ENCODE measurements at regions not wholly inside any gene's neighbourhood (a gene's known extent, or its start where the extent isn't known, plus 50 kb on each side); places are given as distances from the start of the nearest gene placed in this dataset.

DNA sequence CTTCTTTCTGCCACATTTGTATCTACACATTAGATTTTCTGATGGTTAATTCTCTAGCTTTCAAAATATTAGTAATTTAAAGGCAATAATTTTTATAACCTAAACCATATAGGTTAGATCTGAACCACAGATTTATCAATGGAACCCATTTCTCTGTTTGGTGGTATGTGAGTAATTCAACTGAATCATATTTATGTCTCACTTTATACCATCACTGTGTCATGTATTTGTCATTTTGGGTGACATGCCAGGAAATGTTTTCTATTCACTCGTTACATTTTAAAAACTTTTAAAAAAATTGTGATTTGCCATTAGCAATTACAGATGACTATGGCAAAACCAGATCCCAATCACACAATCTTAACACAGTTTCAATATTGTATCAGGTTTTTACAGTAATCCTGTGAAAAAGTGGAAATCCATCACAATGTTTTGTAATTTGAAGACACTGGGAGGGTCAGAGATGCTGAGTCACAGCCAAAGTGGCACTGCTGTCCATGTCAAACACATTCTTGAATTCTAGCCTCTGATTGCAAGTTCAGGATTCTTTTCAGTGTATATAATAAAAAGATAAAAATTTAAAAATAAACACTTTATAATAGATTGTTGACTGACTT, 356.0 kb upstream of the RBMS3 start:
- Mint-ChIP-seq H3K27me3 (no peaks in the 10 kb centered on the region), H3K9me3 (no peaks in the 10 kb centered on the region), H3K4me3 (no peak overlapping the region), H3K27ac (ENCODE audit: low read depth) (no peak overlapping the region), H3K4me1 (no peaks in the 10 kb centered on the region), H3K36me3 (ENCODE audit: insufficient read depth) (no peaks in the 10 kb centered on the region)
- ATAC-seq (replicated peaks; ENCODE audit: extremely low read depth, poor library complexity, severe bottlenecking), result no peak
- DNase-seq (ENCODE audit: low spot score in 2 of 2), result no peak

DNA sequence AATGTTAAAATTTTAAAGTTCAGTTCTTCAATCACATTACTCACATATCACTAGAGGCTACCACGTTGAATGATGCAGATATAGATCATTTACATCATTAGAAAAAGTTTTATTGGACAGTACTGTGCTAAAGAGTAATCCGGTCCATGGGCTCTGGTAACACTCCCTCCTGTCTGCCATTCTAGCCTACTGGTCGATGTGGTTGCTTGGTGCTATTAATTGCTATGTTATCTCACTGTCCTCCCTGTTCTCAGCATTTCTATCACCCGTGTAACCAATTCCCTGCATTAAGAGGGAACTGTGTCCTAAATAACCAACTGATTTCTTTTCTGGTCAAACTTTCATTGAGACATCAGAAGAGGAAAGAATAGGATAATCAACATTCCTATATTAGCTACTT, 347.5 kb upstream of the RBMS3 start:
- Mint-ChIP-seq H3K4me1 (no peaks in the 10 kb centered on the region), H3K27ac (ENCODE audit: low read depth) (no peak overlapping the region), H3K4me3 (no peak overlapping the region), H3K27me3 (no peaks in the 10 kb centered on the region), H3K9me3 (no peaks in the 10 kb centered on the region), H3K36me3 (ENCODE audit: insufficient read depth) (no peaks in the 10 kb centered on the region)
- DNase-seq (ENCODE audit: low spot score in 2 of 2), result no peak
- no peak for ATAC-seq (replicated peaks; ENCODE audit: extremely low read depth, poor library complexity, severe bottlenecking)

DNA sequence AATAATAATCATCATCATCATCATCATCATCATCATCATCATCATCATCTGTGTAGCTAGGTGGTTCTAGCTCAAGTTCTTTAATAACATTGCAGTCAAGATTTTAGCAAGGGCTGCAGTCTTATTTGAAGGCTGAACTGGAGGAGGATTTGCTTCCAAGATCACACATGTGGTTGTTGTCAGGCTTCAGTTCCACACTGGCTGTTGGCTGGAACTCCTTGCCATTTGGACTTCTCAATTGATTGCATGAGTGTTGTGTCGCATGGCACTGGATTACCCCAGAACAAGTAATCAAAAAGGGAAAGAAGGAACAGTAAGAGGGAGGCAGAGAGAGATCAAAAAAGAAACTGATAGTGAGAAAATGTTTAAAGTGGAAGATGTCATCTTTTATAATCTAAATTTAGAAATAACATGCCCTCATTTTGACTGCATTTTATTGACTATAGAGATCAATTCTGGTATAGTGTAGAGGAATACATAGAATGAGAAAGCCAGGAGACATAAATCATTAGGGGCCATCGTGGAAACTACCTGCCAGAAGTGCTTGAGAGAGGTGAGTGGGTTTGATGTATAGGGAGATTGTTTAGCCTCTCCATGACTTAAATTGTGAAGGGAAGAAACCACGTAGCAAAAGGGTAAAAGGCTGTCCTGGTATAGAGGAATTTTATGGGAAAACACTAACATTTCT, 346.6 kb upstream of the RBMS3 start:
- DNase-seq (ENCODE audit: low spot score in 2 of 2) (no peak), ATAC-seq (replicated peaks; ENCODE audit: extremely low read depth, poor library complexity, severe bottlenecking) (no peak)
- no peaks in the 10 kb centered on the region for H3K4me1 Mint-ChIP-seq
- H3K9me3 Mint-ChIP-seq, result no peaks in the 10 kb centered on the region
- no peak overlapping the region for H3K4me3 Mint-ChIP-seq
- H3K27ac Mint-ChIP-seq (ENCODE audit: low read depth), result no peak overlapping the region
- H3K36me3 Mint-ChIP-seq (ENCODE audit: insufficient read depth), result no peaks in the 10 kb centered on the region
- H3K27me3 Mint-ChIP-seq, result no peaks in the 10 kb centered on the region

DNA sequence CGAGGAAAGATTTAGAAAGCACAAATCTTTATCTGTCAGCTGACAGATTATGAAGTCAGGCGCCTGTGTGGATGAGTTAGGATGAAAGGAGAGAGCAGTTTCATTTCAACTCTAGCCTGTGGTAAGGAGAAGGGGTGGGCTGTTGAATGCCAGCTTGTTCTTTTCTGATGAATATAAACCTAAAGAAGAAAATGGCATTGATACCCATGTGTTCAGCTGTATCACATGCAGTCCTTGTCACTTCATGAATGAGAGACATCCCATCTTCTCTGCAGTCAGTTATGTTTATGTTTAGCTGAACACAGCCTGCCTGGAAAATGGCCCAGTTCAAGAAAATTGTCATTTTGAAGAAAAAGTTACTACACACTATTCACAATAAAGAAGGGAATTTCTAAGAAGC, 345.7 kb upstream of the RBMS3 start:
- Mint-ChIP-seq H3K36me3 (ENCODE audit: insufficient read depth) (no peaks in the 10 kb centered on the region), H3K4me3 (no peak overlapping the region), H3K4me1 (no peaks in the 10 kb centered on the region), H3K9me3 (no peaks in the 10 kb centered on the region), H3K27ac (ENCODE audit: low read depth) (no peak overlapping the region), H3K27me3 (no peaks in the 10 kb centered on the region)
- DNase-seq (ENCODE audit: low spot score in 2 of 2) (no peak), ATAC-seq (replicated peaks; ENCODE audit: extremely low read depth, poor library complexity, severe bottlenecking) (no peak)

DNA sequence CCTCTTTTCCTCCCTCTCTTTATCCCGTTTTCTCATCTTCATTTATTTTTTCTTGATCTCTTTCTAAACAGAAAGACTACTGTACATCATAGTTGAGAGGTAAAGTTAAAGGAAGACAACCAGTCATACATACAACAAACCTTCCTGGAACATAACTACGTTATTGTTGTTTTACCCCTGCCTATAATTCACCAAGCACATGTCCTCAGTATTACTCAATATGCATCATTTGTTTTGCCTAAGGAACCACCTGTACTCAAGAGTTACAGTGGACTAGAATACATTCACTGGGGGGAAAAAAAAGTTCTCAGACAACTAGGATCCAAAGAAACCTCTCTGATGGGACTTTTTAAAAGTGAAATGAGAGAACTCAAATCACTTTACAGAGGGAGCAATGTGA, 344.7 kb upstream of the RBMS3 start:
- H3K4me3 Mint-ChIP-seq, result no peak overlapping the region
- ATAC-seq (replicated peaks; ENCODE audit: extremely low read depth, poor library complexity, severe bottlenecking) (no peak), DNase-seq (ENCODE audit: low spot score in 2 of 2) (no peak)
- H3K4me1 Mint-ChIP-seq, result no peaks in the 10 kb centered on the region
- no peaks in the 10 kb centered on the region for H3K27me3 Mint-ChIP-seq
- no peaks in the 10 kb centered on the region for H3K9me3 Mint-ChIP-seq
- H3K27ac Mint-ChIP-seq (ENCODE audit: low read depth), result no peak overlapping the region
- H3K36me3 Mint-ChIP-seq (ENCODE audit: insufficient read depth), result no peaks in the 10 kb centered on the region

DNA sequence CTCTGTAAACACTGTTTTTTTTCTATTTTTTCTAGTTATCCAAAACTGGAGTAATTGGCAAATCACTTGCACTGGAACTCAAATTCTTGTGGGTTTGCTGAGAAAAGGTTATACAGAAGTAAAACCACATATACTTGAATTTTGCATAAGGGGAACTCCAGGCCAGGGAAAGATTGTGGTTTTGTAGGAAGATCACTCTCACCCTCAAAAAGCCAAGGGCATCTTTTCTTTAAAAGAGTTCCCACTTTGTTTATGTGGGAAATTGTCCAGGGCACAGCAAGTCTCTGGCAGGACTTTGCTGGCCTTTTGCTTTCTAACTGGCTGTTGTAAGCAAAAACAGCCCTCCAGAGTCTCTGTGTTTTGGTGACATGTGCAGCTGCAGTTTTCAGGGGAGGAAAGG, 340.3 kb upstream of the RBMS3 start:
- DNase-seq (ENCODE audit: low spot score in 2 of 2) (no peak), ATAC-seq (replicated peaks; ENCODE audit: extremely low read depth, poor library complexity, severe bottlenecking) (no peak)
- Mint-ChIP-seq H3K27ac (ENCODE audit: low read depth) (no peak overlapping the region), H3K9me3 (no peaks in the 10 kb centered on the region), H3K27me3 (no peaks in the 10 kb centered on the region), H3K4me3 (no peak overlapping the region), H3K4me1 (no peaks in the 10 kb centered on the region), H3K36me3 (ENCODE audit: insufficient read depth) (no peaks in the 10 kb centered on the region)

DNA sequence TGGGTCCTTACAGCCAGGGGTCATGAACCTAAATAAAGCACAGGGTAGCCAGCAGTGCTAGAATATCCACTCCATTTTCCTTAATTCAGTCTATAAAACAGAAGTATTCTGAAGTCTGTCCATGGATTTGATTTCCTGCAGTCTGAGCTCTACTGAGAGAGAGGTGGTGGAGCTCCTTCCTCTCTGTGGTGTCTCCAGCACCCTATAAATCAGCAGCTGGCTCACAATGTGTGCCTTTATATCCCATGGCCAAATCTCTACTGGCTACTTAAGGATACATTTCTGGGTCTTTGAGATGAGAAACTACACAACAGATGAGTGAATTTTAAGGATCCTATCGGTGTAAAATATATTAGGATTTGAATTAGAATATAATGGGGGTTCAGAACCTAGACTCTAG, 339.9 kb upstream of the RBMS3 start:
- no peaks in the 10 kb centered on the region for H3K27me3 Mint-ChIP-seq
- no peak for ATAC-seq (replicated peaks; ENCODE audit: extremely low read depth, poor library complexity, severe bottlenecking)
- no peak overlapping the region for H3K27ac Mint-ChIP-seq (ENCODE audit: low read depth)
- no peak overlapping the region for H3K4me3 Mint-ChIP-seq
- H3K4me1 Mint-ChIP-seq, result no peaks in the 10 kb centered on the region
- no peaks in the 10 kb centered on the region for H3K9me3 Mint-ChIP-seq
- H3K36me3 Mint-ChIP-seq (ENCODE audit: insufficient read depth), result no peaks in the 10 kb centered on the region
- no peak for DNase-seq (ENCODE audit: low spot score in 2 of 2)

DNA sequence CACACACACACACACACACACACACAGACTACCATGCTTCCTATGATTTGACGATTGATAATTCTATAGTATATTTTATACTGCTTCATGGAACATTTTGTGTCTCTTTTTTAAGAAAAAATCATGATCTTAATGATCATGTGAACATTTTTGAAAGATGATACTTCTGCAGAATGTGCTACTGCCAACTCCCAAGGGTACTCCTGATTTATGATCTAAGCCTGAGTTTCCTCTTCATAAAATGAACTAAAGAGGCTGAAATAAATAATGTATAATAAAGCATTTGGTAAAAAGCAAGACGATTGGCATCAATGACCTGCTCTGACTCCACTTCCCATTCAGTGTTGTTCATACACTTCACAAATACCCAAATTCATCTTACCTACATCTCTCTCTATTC, 333.8 kb upstream of the RBMS3 start:
- no peak for DNase-seq (ENCODE audit: low spot score in 2 of 2)

DNA sequence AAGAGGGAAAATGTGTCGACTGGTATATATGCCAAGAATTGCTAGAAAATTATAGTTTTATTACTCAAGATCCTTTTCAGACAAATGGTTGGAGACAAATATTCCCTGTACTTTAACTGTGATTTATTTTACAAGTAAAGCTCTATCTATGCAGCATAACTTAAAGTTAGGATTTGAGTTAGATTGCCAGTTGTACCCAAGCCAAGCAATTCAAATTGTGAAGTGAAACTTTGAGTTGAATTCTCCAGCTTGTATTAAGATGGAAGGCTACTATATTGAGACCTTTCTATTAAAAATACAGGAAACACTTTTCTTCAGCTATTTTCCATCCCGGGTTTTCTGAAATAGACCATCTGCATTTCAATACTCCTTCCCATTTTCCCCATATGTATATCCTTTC, 333.1 kb upstream of the RBMS3 start:
- Mint-ChIP-seq H3K36me3 (ENCODE audit: insufficient read depth) (no peaks in the 10 kb centered on the region), H3K4me1 (no peaks in the 10 kb centered on the region), H3K4me3 (no peak overlapping the region), H3K27me3 (no peaks in the 10 kb centered on the region), H3K27ac (ENCODE audit: low read depth) (no peak overlapping the region), H3K9me3 (peaks cover 5% of the 10 kb centered on the region)
- DNase-seq (ENCODE audit: low spot score in 2 of 2) (no peak), ATAC-seq (replicated peaks; ENCODE audit: extremely low read depth, poor library complexity, severe bottlenecking) (no peak)

More for the DNA sequence above, 333.8 kb upstream of the RBMS3 start:
- H3K9me3 Mint-ChIP-seq, result peaks cover 5% of the 10 kb centered on the region
- no peaks in the 10 kb centered on the region for H3K4me1 Mint-ChIP-seq
- H3K27me3 Mint-ChIP-seq, result no peaks in the 10 kb centered on the region
- H3K27ac Mint-ChIP-seq (ENCODE audit: low read depth), result no peak overlapping the region
- H3K4me3 Mint-ChIP-seq, result no peak overlapping the region
- ATAC-seq (replicated peaks; ENCODE audit: extremely low read depth, poor library complexity, severe bottlenecking), result no peak
- no peaks in the 10 kb centered on the region for H3K36me3 Mint-ChIP-seq (ENCODE audit: insufficient read depth)

DNA sequence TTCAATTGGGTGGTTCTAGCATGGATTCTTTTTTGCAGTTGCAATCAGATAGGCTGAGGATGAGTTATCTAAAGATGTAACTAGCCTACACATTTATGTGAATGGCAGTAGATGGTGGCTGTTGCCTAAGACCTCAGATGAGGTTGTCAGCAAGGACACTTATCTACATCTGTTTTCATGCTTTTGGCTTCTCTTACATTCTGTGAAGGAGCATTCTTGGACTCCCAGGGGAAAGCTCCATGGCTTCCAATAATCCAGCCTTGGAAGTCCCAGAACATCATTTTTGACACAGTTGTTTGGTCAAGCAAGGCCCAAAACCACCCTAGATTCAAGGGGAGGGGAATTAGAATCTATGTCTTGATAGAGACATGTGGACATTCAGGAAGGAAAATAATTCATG, 332.2 kb upstream of the RBMS3 start:
- Mint-ChIP-seq H3K4me3 (no peak overlapping the region), H3K27me3 (no peaks in the 10 kb centered on the region), H3K9me3 (peaks cover 5% of the 10 kb centered on the region), H3K36me3 (ENCODE audit: insufficient read depth) (no peaks in the 10 kb centered on the region), H3K4me1 (no peaks in the 10 kb centered on the region), H3K27ac (ENCODE audit: low read depth) (no peak overlapping the region)
- ATAC-seq (replicated peaks; ENCODE audit: extremely low read depth, poor library complexity, severe bottlenecking) (no peak), DNase-seq (ENCODE audit: low spot score in 2 of 2) (no peak)

DNA sequence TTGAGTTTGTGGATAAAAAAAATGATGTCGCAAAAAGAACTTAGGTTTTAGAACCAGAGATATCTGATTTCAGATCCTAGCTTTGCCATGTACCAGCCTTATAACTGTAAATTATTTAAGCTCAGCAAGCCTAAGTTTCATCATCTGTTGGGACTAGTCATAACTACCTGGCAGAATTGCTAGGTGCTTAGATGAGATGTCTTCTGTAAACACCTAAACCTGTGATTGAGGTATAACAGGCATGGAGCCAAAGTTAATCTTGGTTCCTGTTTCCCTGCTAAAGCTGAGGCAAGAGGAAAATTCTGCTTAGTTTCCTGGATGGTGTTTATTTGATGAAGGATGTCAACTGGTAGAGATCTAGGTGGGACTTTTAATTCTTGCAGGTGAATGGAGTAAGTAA, 331.3 kb upstream of the RBMS3 start:
- H3K27ac Mint-ChIP-seq (ENCODE audit: low read depth), result no peak overlapping the region
- ATAC-seq (replicated peaks; ENCODE audit: extremely low read depth, poor library complexity, severe bottlenecking), result no peak
- peaks cover 5% of the 10 kb centered on the region for H3K9me3 Mint-ChIP-seq
- H3K36me3 Mint-ChIP-seq (ENCODE audit: insufficient read depth), result no peaks in the 10 kb centered on the region
- no peak overlapping the region for H3K4me3 Mint-ChIP-seq
- no peaks in the 10 kb centered on the region for H3K4me1 Mint-ChIP-seq
- H3K27me3 Mint-ChIP-seq, result no peaks in the 10 kb centered on the region
- DNase-seq (ENCODE audit: low spot score in 2 of 2), result no peak

DNA sequence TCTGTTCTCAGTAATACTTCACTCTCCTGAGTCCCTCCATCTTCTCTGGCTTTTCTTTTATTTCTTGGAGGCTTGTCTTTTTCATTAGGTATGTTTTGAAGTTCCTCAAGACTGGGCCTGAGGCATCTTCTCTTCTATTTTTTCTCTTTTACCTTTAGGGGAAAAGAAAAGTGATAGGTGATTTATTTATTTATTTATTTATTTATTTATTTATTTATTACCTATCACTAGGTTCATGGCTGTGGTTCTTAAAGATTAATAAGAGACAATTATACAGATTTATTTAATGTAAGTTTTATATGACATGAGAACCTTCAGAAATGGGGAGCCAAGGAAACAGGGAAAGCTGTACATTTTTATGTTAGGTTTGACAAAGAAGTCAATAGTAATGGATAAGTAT, 330.3 kb upstream of the RBMS3 start:
- H3K4me3 Mint-ChIP-seq, result no peak overlapping the region
- H3K36me3 Mint-ChIP-seq (ENCODE audit: insufficient read depth), result no peaks in the 10 kb centered on the region
- no peaks in the 10 kb centered on the region for H3K4me1 Mint-ChIP-seq
- no peak overlapping the region for H3K27ac Mint-ChIP-seq (ENCODE audit: low read depth)
- H3K9me3 Mint-ChIP-seq, result peaks cover 5% of the 10 kb centered on the region
- no peaks in the 10 kb centered on the region for H3K27me3 Mint-ChIP-seq
- DNase-seq (ENCODE audit: low spot score in 2 of 2) (no peak), ATAC-seq (replicated peaks; ENCODE audit: extremely low read depth, poor library complexity, severe bottlenecking) (no peak)

DNA sequence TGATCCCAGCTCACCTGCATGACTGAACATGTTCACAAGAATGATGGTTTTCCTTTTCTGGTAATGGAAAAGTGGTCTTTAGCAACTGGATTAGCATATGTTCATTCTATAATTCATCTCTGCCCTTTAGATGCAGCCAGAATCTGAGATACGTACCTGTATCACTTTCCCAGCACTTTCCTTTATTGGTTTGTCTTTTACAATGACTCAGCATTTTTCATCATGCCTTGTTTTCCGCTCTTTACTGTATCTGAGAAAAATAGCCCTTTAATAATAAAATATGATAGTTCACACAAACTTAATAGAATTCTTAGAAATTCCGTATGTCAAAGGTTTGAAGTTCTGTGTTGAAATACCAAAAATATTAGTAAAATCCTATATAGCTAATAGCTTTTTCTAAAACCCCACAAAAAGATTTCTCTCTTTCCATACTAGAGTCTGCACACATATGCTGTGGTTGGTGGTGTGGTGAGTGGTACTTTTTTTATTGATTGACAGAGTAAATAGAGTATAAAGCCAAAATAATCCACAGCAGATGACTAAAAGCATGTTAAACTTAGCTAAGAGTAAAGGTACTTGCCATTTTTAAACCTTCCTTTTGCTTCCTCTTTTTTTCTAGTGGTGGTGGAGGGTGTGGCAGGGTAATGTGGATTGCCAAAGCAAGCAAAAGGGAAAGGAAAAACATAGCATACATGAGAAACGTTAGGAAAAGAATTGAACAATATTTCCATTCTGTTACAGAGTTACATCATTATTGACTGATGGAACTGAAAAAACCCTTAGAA, 328.9 kb upstream of the RBMS3 start:
- DNase-seq (ENCODE audit: low spot score in 2 of 2), result no peak
- no peak overlapping the region for H3K27ac Mint-ChIP-seq (ENCODE audit: low read depth)
- no peaks in the 10 kb centered on the region for H3K36me3 Mint-ChIP-seq (ENCODE audit: insufficient read depth)
- no peaks in the 10 kb centered on the region for H3K27me3 Mint-ChIP-seq
- ATAC-seq (replicated peaks; ENCODE audit: extremely low read depth, poor library complexity, severe bottlenecking), result no peak
- H3K9me3 Mint-ChIP-seq, result peaks cover 5% of the 10 kb centered on the region
- no peak overlapping the region for H3K4me3 Mint-ChIP-seq
- H3K4me1 Mint-ChIP-seq, result no peaks in the 10 kb centered on the region
